Thyroid gland (tissue), 4 donors: ENCODE measurements at regions not wholly inside any gene's neighbourhood (a gene's known extent, or its start where the extent isn't known, plus 50 kb on each side); places are given as distances from the start of the nearest gene placed in this dataset.

ENCODE experiments used
- DNase-seq, 2 donors: peaks; one replicate each; pipeline ENCODE4 v3.0.0-alpha.2; 2019
- H3K27ac ChIP-seq, 3 donors: fragments of 200-600 bp; sonication (generic); 1 replicate in 2 of 3; 2 replicates in 1 of 3; pipeline ENCODE4 v1.5.1; 2016 to 2019; ENCODE audit warnings: mild to moderate bottlenecking in 1 of 3, moderate library complexity in 1 of 3
- H3K27me3 ChIP-seq: fragments of 200-600 bp; sonication (generic); one replicate; pipeline ENCODE4 v1.5.1; 2019
- H3K36me3 ChIP-seq, 2 donors: fragments of 200-600 bp; sonication (generic); one replicate each; pipeline ENCODE4 v1.5.1; 2016 to 2019
- H3K4me1 ChIP-seq, 2 donors: fragments of 200-600 bp; sonication (generic); one replicate each; pipeline ENCODE4 v1.5.1; 2017 to 2019
- H3K4me3 ChIP-seq, 3 donors: fragments of 200-600 bp; sonication (generic); replicated peaks in 1 of 3; 1 replicate in 2 of 3; 2 replicates in 1 of 3; pipeline ENCODE4 v1.5.1; 2016; ENCODE audit warnings: mild to moderate bottlenecking in 1 of 3
- H3K9me3 ChIP-seq: fragments of 200-600 bp; sonication (generic); one replicate; pipeline ENCODE4 v1.5.1; 2017
- POLR2A ChIP-seq, 2 donors: fragments of 450-650 bp; IDR thresholded peaks; one replicate each; pipeline ENCODE4 v1.6.1; 2017; ENCODE audit warnings: antibody characterized with exemption in 2 of 2, mild to moderate bottlenecking in 2 of 2, moderate library complexity in 1 of 2
- WGBS, 2 donors: methylation state at CpG; one replicate each; pipeline ENCODE4 v1.1.5; 2017; 5-methylcytosine and 5-hydroxymethylcytosine counted together
- intact Hi-C: fragments of 100-400 bp; cut with DNase I; formaldehyde crosslinking; loops from one replicate; pipeline ENCODE4 v1.15.1; 2023
- TF ChIP-seq, protein P1 (sequence below), 6 experiments: fragments of 200-600 bp in 3 of 6; fragments of 450-650 bp in 3 of 6; sonication (generic) in 3 of 6; IDR thresholded peaks; one replicate each; pipeline ENCODE4 v1.5.1; 2016 to 2019; ENCODE audit warnings: antibody characterized with exemption in 6 of 6, mild to moderate bottlenecking in 2 of 6, inconsistent platforms in 1 of 6, moderate library complexity in 1 of 6

DNA sequence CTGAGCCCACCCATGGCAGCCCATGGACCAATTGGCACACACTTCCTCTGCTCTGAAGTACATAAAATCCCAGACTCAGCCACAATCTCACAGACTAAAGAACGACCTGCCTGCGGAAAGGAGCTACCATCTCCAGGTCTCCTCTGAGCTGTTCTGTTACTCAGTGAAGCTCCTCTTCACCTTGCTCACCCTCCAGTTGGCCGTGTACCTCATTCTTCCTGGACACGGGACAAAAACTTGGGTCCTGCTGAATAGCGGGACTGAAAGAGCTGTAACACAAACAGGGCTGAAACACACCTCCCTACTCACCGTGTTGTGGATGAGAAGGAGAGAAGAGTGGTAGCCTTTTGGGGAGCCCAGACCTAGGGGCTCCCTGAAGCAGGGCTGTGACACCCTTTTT lies 128.7 kb downstream of the GAS1 start:
- intact Hi-C loops: no loop called here
- no peak overlapping the region for H3K4me3 ChIP-seq
- H3K36me3 ChIP-seq: no peaks in the 10 kb centered on the region
- no peaks in the 10 kb centered on the region for H3K4me1 ChIP-seq
- no peaks in the 10 kb centered on the region for H3K27me3 ChIP-seq
- no peaks in the 10 kb centered on the region for H3K9me3 ChIP-seq
- TF ChIP-seq, protein P1, sequence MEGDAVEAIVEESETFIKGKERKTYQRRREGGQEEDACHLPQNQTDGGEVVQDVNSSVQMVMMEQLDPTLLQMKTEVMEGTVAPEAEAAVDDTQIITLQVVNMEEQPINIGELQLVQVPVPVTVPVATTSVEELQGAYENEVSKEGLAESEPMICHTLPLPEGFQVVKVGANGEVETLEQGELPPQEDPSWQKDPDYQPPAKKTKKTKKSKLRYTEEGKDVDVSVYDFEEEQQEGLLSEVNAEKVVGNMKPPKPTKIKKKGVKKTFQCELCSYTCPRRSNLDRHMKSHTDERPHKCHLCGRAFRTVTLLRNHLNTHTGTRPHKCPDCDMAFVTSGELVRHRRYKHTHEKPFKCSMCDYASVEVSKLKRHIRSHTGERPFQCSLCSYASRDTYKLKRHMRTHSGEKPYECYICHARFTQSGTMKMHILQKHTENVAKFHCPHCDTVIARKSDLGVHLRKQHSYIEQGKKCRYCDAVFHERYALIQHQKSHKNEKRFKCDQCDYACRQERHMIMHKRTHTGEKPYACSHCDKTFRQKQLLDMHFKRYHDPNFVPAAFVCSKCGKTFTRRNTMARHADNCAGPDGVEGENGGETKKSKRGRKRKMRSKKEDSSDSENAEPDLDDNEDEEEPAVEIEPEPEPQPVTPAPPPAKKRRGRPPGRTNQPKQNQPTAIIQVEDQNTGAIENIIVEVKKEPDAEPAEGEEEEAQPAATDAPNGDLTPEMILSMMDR (IDR thresholded peaks at IDR 0.05): no peak
- TF ChIP-seq POLR2A (IDR thresholded peaks at IDR 0.05): no peak
- 91 to 99% methylated on average over 6 of the region's 6 CpGs for WGBS, 2 donors
- H3K27ac ChIP-seq: no peak overlapping the region
- DNase-seq: no peak

DNA sequence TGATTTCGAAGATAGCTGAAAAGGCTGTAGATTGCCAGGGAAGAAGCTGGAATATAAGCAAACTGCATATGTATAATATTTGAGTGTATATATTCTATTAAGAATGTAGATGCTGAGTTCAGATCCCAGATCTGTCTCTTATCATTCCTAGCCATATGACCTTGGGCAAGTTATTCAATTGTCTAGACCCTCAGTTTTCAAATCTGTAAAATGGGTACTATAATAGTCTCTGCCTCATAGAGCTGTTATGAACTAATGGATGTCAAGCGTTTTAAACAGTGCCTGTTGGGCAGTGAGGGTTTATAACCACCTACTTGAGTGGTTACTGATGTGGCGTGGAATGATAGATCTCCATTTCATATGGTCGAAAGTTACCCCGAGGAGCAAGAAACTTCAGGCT lies 130.4 kb downstream of the GAS1 start:
- no peaks in the 10 kb centered on the region for H3K4me1 ChIP-seq
- DNase-seq: no peak
- no peaks in the 10 kb centered on the region for H3K9me3 ChIP-seq
- TF ChIP-seq POLR2A (IDR thresholded peaks at IDR 0.05): no peak
- TF ChIP-seq, protein P1 (IDR thresholded peaks at IDR 0.05): no peak
- no peaks in the 10 kb centered on the region for H3K27me3 ChIP-seq
- H3K36me3 ChIP-seq: no peaks in the 10 kb centered on the region
- no peak overlapping the region for H3K4me3 ChIP-seq
- WGBS, 2 donors: 95% methylated on average over 5 of the region's 5 CpGs
- intact Hi-C loops: no loop called here
- H3K27ac ChIP-seq: no peak overlapping the region

GRCh38 chr9:86816366-86816765 lies 130.9 kb downstream of the GAS1 start:
- DNase-seq: no peak
- intact Hi-C loops: no loop called here
- 76 to 85% methylated on average over 2 of the region's 2 CpGs for WGBS, 2 donors
- TF ChIP-seq POLR2A (IDR thresholded peaks at IDR 0.05): no peak
- TF ChIP-seq, protein P1 (IDR thresholded peaks at IDR 0.05): no peak
- Histone ChIP-seq H3K27ac (no peak overlapping the region), H3K27me3 (no peaks in the 10 kb centered on the region), H3K36me3 (no peaks in the 10 kb centered on the region), H3K4me3 (no peak overlapping the region), H3K9me3 (no peaks in the 10 kb centered on the region), H3K4me1 (no peaks in the 10 kb centered on the region)

GRCh38 chr9:86812616-86813015 lies 134.7 kb downstream of the GAS1 start:
- Histone ChIP-seq H3K27me3 (no peaks in the 10 kb centered on the region), H3K27ac (no peak overlapping the region), H3K9me3 (no peaks in the 10 kb centered on the region), H3K36me3 (no peaks in the 10 kb centered on the region), H3K4me3 (no peak overlapping the region), H3K4me1 (no peaks in the 10 kb centered on the region)
- TF ChIP-seq, protein P1 (IDR thresholded peaks at IDR 0.05): no peak
- TF ChIP-seq POLR2A (IDR thresholded peaks at IDR 0.05): no peak
- 89 to 96% methylated on average over 3 of the region's 3 CpGs for WGBS, 2 donors
- no peak for DNase-seq
- intact Hi-C loops: no loop called here

DNA sequence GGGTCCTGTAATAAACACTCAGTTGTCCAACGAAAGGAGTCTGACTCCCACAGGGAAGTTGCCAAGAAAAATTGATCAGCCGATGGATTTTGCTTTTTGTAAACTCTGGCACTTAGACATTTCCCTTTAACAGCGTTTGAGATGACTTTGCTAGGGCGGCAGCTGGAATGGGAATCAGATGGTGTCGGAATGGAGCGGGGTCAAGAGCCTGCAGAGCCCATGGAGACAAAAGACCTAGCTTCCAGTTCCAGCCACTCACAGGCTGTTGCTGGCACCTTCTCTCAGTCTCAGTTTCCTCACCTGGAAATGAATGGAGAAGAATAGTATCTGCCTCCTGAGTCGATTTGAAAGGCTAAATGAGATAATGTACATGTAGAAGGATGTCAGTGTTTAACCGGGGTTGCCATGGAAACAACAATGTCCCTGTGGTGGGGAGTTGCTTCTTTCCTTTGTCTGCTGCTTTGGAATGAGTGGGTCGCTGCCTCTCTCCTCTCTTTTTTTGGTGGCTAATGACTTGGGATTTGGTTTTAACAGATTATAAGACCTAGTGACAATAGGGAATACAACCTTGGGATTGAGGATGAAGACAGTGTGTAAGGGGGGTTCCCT lies 137.4 kb downstream of the GAS1 start:
- Histone ChIP-seq H3K27ac (no peak overlapping the region), H3K4me1 (no peaks in the 10 kb centered on the region), H3K27me3 (no peaks in the 10 kb centered on the region), H3K36me3 (no peaks in the 10 kb centered on the region), H3K9me3 (no peaks in the 10 kb centered on the region), H3K4me3 (no peak overlapping the region)
- TF ChIP-seq, protein P1 (IDR thresholded peaks at IDR 0.05): no peak
- TF ChIP-seq POLR2A (IDR thresholded peaks at IDR 0.05): no peak
- intact Hi-C loops: no loop called here
- no peak for DNase-seq
- WGBS, 2 donors: 84 to 91% methylated on average over 9 of the region's 9 CpGs
